ENCODE measurements at regions not wholly inside any gene's neighbourhood (a gene's known extent, or its start where the extent isn't known, plus 50 kb on each side); places are given as distances from the start of the nearest gene placed in this dataset.

DNA sequence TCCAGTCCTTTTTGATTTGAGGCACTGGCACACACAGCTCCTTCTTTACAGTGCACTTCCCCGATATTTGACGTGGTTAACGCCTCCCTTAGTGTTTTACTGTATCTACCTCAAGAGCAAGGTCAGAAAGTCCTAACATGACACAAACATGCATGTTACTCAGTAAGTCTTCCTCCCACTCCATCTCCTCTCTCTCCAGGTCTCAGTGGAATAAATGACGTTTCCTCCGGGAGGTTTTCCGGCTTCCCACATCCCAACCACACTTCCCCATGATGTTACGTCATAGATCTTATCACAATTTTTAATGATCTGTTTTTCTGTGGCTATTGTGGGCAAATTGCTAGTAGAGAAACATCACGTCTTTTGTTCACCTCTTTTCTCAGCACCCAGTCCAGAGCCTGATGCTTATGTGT lies 165.7 kb downstream of the PTPN20 start:
- no peak overlapping the region for H3K4me2 ChIP-seq (replicated peaks; ENCODE audit: extremely low read depth, low read length, poor library complexity, severe bottlenecking)
- H3K9me3 ChIP-seq (replicated peaks in 1 of 2; ENCODE audit: control insufficient read depth in 1 of 2, insufficient read depth in 1 of 2, low read length in 2 of 2) = no peaks in the 10 kb centered on the region
- TF ChIP-seq, protein P1, sequence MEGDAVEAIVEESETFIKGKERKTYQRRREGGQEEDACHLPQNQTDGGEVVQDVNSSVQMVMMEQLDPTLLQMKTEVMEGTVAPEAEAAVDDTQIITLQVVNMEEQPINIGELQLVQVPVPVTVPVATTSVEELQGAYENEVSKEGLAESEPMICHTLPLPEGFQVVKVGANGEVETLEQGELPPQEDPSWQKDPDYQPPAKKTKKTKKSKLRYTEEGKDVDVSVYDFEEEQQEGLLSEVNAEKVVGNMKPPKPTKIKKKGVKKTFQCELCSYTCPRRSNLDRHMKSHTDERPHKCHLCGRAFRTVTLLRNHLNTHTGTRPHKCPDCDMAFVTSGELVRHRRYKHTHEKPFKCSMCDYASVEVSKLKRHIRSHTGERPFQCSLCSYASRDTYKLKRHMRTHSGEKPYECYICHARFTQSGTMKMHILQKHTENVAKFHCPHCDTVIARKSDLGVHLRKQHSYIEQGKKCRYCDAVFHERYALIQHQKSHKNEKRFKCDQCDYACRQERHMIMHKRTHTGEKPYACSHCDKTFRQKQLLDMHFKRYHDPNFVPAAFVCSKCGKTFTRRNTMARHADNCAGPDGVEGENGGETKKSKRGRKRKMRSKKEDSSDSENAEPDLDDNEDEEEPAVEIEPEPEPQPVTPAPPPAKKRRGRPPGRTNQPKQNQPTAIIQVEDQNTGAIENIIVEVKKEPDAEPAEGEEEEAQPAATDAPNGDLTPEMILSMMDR (IDR thresholded peaks at IDR 0.05) = no peak
- Mint-ChIP-seq H3K27me3 (ENCODE audit: low read depth in 3 of 3) (peaks cover 3 to 7% (median 7%) of the 10 kb centered on the region in 3 donors), H3K36me3 (no peaks in the 10 kb centered on the region), H3K27ac (no peak overlapping the region), H3K4me1 (peaks cover 12% of the 10 kb centered on the region), H3K4me3 (no peak overlapping the region), H3K9me3 (peaks cover 0 to 9% (median under 1%) of the 10 kb centered on the region in 7 donors)
- H3K4me3 ChIP-seq (replicated peaks in 1 of 3; ENCODE audit: low read depth in 2 of 3, low read length in 3 of 3) = no peak overlapping the region
- no peaks in the 10 kb centered on the region for H3K36me3 ChIP-seq (replicated peaks in 1 of 2; ENCODE audit: control insufficient read depth in 1 of 2, insufficient read depth in 2 of 2, low read length in 2 of 2)
- H3K9ac ChIP-seq (ENCODE audit: insufficient read depth, low read length, poor library complexity, severe bottlenecking) = no peak overlapping the region
- H4K20me1 ChIP-seq (ENCODE audit: insufficient read depth, low read length) = no peaks in the 10 kb centered on the region
- H3K27ac ChIP-seq (ENCODE audit: low read depth in 1 of 2, low read length in 2 of 2) = no peak overlapping the region
- no peaks in the 10 kb centered on the region for H3K4me1 ChIP-seq (ENCODE audit: control insufficient read depth in 1 of 2, insufficient read depth in 2 of 2, low read length in 2 of 2)
- DNase-seq = no peak
- H2AFZ ChIP-seq (ENCODE audit: insufficient read depth, low read depth, low read length, poor library complexity, severe bottlenecking) = no peak overlapping the region
- 26% methylated on average over 3 of the region's 8 CpGs for WGBS (ENCODE audit: insufficient coverage)
- intact Hi-C loops (cut with micrococcal nuclease) = no loop called here
- H3K79me2 ChIP-seq (ENCODE audit: insufficient read depth, low read length) = no peaks in the 10 kb centered on the region
- no peaks in the 10 kb centered on the region for H3K27me3 ChIP-seq (ENCODE audit: control insufficient read depth in 2 of 2, insufficient read depth in 2 of 2, low read length in 2 of 2)

DNA sequence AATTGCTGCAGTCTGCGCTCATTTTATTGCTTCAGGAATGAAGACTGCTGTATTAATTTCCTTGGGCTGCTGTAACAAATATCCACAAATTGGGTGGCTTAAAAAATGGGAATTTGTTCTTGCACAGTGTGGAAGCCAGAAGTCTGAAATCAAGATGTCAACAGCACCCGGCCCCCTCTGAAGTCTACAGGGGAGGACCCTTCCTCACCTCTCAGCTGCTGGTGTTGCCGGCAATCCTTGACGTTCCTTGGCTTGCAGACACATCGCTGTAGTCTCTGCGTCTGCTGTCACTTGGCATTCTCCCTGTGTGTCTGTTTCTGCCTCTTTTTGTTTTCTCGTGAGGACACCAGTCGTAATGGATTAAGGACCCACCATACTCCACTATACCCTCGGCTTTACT lies 166.2 kb downstream of the PTPN20 start:
- H3K4me3 Mint-ChIP-seq = no peak overlapping the region
- intact Hi-C loops (cut with micrococcal nuclease) = no loop called here

More for the DNA sequence above, 166.2 kb downstream of the PTPN20 start:
- H3K9ac ChIP-seq (ENCODE audit: insufficient read depth, low read length, poor library complexity, severe bottlenecking) = no peak overlapping the region
- peaks cover 0 to 10% (median 2%) of the 10 kb centered on the region in 7 donors for H3K9me3 Mint-ChIP-seq
- DNase-seq = no peak
- H3K36me3 Mint-ChIP-seq = no peaks in the 10 kb centered on the region
- H2AFZ ChIP-seq (ENCODE audit: insufficient read depth, low read depth, low read length, poor library complexity, severe bottlenecking) = no peak overlapping the region
- no peak overlapping the region for H3K27ac Mint-ChIP-seq
- H3K36me3 ChIP-seq (replicated peaks in 1 of 2; ENCODE audit: control insufficient read depth in 1 of 2, insufficient read depth in 2 of 2, low read length in 2 of 2) = no peaks in the 10 kb centered on the region
- no peak overlapping the region for H3K27ac ChIP-seq (ENCODE audit: low read depth in 1 of 2, low read length in 2 of 2)
- TF ChIP-seq, protein P1 (IDR thresholded peaks at IDR 0.05) = no peak
- no peak overlapping the region for H3K4me3 ChIP-seq (replicated peaks in 1 of 3; ENCODE audit: low read depth in 2 of 3, low read length in 3 of 3)
- peaks cover 3 to 7% (median 7%) of the 10 kb centered on the region in 3 donors for H3K27me3 Mint-ChIP-seq (ENCODE audit: low read depth in 3 of 3)
- no peak overlapping the region for H3K4me2 ChIP-seq (replicated peaks; ENCODE audit: extremely low read depth, low read length, poor library complexity, severe bottlenecking)
- H3K4me1 Mint-ChIP-seq = peaks cover 12% of the 10 kb centered on the region
- no peaks in the 10 kb centered on the region for H4K20me1 ChIP-seq (ENCODE audit: insufficient read depth, low read length)
- no peaks in the 10 kb centered on the region for H3K4me1 ChIP-seq (ENCODE audit: control insufficient read depth in 1 of 2, insufficient read depth in 2 of 2, low read length in 2 of 2)
- WGBS (ENCODE audit: insufficient coverage) = 97% methylated on average over 6 of the region's 9 CpGs
- no peaks in the 10 kb centered on the region for H3K79me2 ChIP-seq (ENCODE audit: insufficient read depth, low read length)
- no peaks in the 10 kb centered on the region for H3K27me3 ChIP-seq (ENCODE audit: control insufficient read depth in 2 of 2, insufficient read depth in 2 of 2, low read length in 2 of 2)
- H3K9me3 ChIP-seq (replicated peaks in 1 of 2; ENCODE audit: control insufficient read depth in 1 of 2, insufficient read depth in 1 of 2, low read length in 2 of 2) = no peaks in the 10 kb centered on the region
